Nephron progenitor cell (in vitro differentiated cells): ENCODE measurements at regions not wholly inside any gene's neighbourhood (a gene's known extent, or its start where the extent isn't known, plus 50 kb on each side); places are given as distances from the start of the nearest gene placed in this dataset.

Source experiments
- DNase-seq: peaks from one replicate; pipeline ENCODE4 v3.0.0; 2021
- H3K27ac Mint-ChIP-seq: 2 replicates; pipeline ENCODE4 v1.8.0; 2021; ENCODE audit warnings: mild to moderate bottlenecking, moderate library complexity, mixed read lengths
- H3K27me3 Mint-ChIP-seq: 2 replicates; pipeline ENCODE4 v1.8.0; 2021; ENCODE audit warnings: mild to moderate bottlenecking, low read depth, mixed read lengths; ENCODE audit not compliant: poor library complexity
- H3K36me3 Mint-ChIP-seq: 2 replicates; pipeline ENCODE4 v1.8.0; 2021; ENCODE audit warnings: low read depth, mixed read lengths
- H3K4me1 Mint-ChIP-seq: 2 replicates; pipeline ENCODE4 v1.8.0; 2021; ENCODE audit warnings: mixed read lengths
- H3K4me3 Mint-ChIP-seq: 2 replicates; pipeline ENCODE4 v1.8.0; 2021; ENCODE audit warnings: mild to moderate bottlenecking, moderate library complexity, mixed read lengths
- H3K9me3 Mint-ChIP-seq: 2 replicates; pipeline ENCODE4 v1.8.0; 2021; ENCODE audit warnings: mild to moderate bottlenecking, moderate library complexity, mixed read lengths
- TF ChIP-seq, protein P1 (sequence below): fragments of 200-600 bp; sonication (generic); IDR thresholded peaks from 2 replicates; pipeline ENCODE4 v1.5.0; 2021; ENCODE audit warnings: antibody characterized with exemption

- Mint-ChIP-seq H3K4me1 (no peaks in the 10 kb centered on the region), H3K4me3 (no peak overlapping the region), H3K27me3 (peaks cover 35% of the 10 kb centered on the region), H3K9me3 (peaks cover 14% of the 10 kb centered on the region), H3K36me3 (peaks cover 4% of the 10 kb centered on the region), H3K27ac (no peak overlapping the region)
- TF ChIP-seq, protein P1, sequence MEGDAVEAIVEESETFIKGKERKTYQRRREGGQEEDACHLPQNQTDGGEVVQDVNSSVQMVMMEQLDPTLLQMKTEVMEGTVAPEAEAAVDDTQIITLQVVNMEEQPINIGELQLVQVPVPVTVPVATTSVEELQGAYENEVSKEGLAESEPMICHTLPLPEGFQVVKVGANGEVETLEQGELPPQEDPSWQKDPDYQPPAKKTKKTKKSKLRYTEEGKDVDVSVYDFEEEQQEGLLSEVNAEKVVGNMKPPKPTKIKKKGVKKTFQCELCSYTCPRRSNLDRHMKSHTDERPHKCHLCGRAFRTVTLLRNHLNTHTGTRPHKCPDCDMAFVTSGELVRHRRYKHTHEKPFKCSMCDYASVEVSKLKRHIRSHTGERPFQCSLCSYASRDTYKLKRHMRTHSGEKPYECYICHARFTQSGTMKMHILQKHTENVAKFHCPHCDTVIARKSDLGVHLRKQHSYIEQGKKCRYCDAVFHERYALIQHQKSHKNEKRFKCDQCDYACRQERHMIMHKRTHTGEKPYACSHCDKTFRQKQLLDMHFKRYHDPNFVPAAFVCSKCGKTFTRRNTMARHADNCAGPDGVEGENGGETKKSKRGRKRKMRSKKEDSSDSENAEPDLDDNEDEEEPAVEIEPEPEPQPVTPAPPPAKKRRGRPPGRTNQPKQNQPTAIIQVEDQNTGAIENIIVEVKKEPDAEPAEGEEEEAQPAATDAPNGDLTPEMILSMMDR, result no peak
- no peak for DNase-seq
These were observed 114.0 kb downstream of the NSG2 start for GRCh38 chr5:174159327-174160114.

- H3K4me1 Mint-ChIP-seq, result peaks cover 12% of the 10 kb centered on the region
- DNase-seq, result no peak
- H3K9me3 Mint-ChIP-seq, result peaks cover 3% of the 10 kb centered on the region
- H3K36me3 Mint-ChIP-seq, result no peaks in the 10 kb centered on the region
- H3K27ac Mint-ChIP-seq, result no peak overlapping the region
- peaks cover 28% of the 10 kb centered on the region for H3K27me3 Mint-ChIP-seq
- TF ChIP-seq, protein P1, result no peak
- no peak overlapping the region for H3K4me3 Mint-ChIP-seq
These were observed 119.9 kb downstream of the NSG2 start for GRCh38 chr5:174165406-174165805.

DNA sequence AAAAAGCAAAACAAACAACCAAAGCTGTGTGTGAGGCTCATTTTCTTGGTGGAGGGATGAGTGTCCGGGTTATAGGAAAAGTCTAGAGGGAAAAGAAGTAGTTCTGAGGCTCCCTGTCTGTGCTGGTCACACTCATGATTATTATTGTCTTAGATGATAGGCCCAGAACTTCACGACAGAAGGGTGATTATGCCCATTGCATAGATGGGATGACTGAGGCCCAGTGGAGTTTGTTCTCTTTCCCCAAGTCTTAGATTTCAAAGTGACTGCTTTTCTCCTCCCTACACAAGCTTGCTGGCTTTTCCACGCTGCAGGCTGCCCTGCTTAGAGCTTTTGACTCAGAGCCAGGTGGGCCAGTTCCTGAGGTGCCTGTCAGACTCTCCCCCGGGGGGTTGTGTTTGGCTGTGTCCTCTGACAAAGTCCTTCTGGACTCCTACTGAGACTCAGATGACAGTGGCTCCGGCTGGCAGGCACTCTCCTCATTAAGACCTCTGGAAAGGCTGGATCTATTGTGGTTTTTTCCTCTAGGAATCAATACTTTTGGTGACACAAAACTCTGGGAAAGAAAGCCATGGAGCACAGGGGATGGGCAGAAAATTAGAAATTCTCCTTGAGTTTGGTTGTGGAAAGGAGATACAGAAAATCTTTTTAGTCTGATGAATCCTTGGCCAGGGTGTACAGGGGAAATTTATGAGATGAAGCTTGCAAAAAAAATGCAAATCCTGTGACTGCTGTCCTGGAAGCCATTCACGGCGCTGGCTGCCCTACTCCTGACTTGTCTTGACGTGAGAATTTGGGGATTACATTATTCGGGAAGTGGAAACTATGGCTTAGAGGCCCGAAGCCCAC lies 120.9 kb downstream of the NSG2 start:
- Mint-ChIP-seq H3K27ac (no peak overlapping the region), H3K36me3 (no peaks in the 10 kb centered on the region), H3K4me3 (no peak overlapping the region), H3K9me3 (peaks cover 3% of the 10 kb centered on the region), H3K4me1 (peaks cover 12% of the 10 kb centered on the region), H3K27me3 (peaks cover 32% of the 10 kb centered on the region)
- TF ChIP-seq, protein P1, result no peak
- no peak for DNase-seq

- peaks cover 3% of the 10 kb centered on the region for H3K9me3 Mint-ChIP-seq
- TF ChIP-seq, protein P1, result no peak
These were observed 121.8 kb downstream of the NSG2 start for GRCh38 chr5:174167080-174167910.

GRCh38 chr5:174172152-174172551 lies 126.6 kb downstream of the NSG2 start:
- H3K4me3 Mint-ChIP-seq, result no peak overlapping the region
- H3K9me3 Mint-ChIP-seq, result peaks cover 3% of the 10 kb centered on the region
- TF ChIP-seq, protein P1, result no peak
- DNase-seq, result peak; percentile 48
- peaks cover 9% of the 10 kb centered on the region for H3K4me1 Mint-ChIP-seq
- peaks cover 39% of the 10 kb centered on the region for H3K27me3 Mint-ChIP-seq
- no peaks in the 10 kb centered on the region for H3K36me3 Mint-ChIP-seq
- no peak overlapping the region for H3K27ac Mint-ChIP-seq

More at GRCh38 chr5:174167080-174167910, 121.8 kb downstream of the NSG2 start:
- peaks cover 15% of the 10 kb centered on the region for H3K4me1 Mint-ChIP-seq
- no peak for DNase-seq
- H3K36me3 Mint-ChIP-seq, result no peaks in the 10 kb centered on the region
- H3K4me3 Mint-ChIP-seq, result no peak overlapping the region
- no peak overlapping the region for H3K27ac Mint-ChIP-seq
- H3K27me3 Mint-ChIP-seq, result peaks cover 35% of the 10 kb centered on the region
